ENCODE measurements at regions not wholly inside any gene's neighbourhood (a gene's known extent, or its start where the extent isn't known, plus 50 kb on each side); places are given as distances from the start of the nearest gene placed in this dataset.

DNA sequence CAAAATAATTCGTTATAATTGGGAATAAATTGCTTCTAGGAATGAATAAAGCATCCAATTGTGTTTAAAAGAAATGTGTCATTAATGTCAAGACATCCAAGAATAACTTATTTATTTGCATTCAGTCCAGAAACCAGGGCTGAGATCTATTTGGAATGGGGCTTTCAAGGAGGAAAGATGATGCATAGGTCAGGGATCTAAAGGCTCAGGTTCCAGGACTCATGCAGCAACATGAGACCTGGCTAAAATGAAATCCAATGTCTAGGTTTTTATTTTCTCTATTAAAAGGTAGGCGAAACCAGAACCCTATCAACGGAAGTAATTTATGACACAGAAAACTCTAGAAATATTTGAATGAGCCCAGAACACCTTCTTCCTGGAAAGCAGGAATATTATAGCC lies 376.8 kb downstream of the SEC16B start:
- H3K36me3 ChIP-seq (ENCODE audit: insufficient read depth): no peaks in the 10 kb centered on the region
- no peak overlapping the region for H3K4me3 ChIP-seq (IDR thresholded peaks at IDR 0.05; ENCODE audit: insufficient read depth, low read depth, low read length)
- TF ChIP-seq, protein P1, sequence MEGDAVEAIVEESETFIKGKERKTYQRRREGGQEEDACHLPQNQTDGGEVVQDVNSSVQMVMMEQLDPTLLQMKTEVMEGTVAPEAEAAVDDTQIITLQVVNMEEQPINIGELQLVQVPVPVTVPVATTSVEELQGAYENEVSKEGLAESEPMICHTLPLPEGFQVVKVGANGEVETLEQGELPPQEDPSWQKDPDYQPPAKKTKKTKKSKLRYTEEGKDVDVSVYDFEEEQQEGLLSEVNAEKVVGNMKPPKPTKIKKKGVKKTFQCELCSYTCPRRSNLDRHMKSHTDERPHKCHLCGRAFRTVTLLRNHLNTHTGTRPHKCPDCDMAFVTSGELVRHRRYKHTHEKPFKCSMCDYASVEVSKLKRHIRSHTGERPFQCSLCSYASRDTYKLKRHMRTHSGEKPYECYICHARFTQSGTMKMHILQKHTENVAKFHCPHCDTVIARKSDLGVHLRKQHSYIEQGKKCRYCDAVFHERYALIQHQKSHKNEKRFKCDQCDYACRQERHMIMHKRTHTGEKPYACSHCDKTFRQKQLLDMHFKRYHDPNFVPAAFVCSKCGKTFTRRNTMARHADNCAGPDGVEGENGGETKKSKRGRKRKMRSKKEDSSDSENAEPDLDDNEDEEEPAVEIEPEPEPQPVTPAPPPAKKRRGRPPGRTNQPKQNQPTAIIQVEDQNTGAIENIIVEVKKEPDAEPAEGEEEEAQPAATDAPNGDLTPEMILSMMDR (conservative IDR thresholded peaks at IDR 0.05; ENCODE audit: low read depth, low read length): no peak
- H4K20me1 ChIP-seq (ENCODE audit: insufficient read depth): no peaks in the 10 kb centered on the region
- no peak overlapping the region for H3K9ac ChIP-seq
- H2AFZ ChIP-seq (ENCODE audit: low read depth): no peak overlapping the region
- no peaks in the 10 kb centered on the region for H3K27me3 ChIP-seq (ENCODE audit: insufficient read depth, low read depth)
- no peaks in the 10 kb centered on the region for H3K79me2 ChIP-seq (ENCODE audit: insufficient read depth, low read depth)
- H3K4me2 ChIP-seq: no peak overlapping the region
- no peaks in the 10 kb centered on the region for H3K4me1 ChIP-seq (ENCODE audit: low read depth, poor library complexity, severe bottlenecking)
- no peak overlapping the region for H3K27ac ChIP-seq

DNA sequence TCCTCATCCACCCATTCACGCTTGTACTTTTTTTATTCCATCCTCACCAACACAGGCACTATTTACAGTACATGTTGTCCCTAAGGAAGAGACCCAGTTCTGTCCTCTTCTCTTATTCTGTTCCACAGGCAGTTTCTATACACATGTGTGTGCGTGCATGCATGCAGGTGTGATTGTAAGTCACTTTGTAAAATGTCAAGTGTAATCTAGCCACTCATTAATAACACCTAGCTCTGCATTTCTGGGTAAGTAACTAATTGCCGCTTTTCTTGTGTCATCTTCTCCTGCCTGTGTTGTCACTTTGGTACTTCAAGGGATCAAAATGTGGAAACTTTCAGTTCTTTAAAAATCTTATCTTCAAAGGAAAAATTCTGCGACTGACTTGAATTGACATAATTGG lies 377.2 kb downstream of the SEC16B start:
- Histone ChIP-seq H3K79me2 (ENCODE audit: insufficient read depth, low read depth) (no peaks in the 10 kb centered on the region), H3K27ac (no peak overlapping the region), H4K20me1 (ENCODE audit: insufficient read depth) (no peaks in the 10 kb centered on the region), H2AFZ (ENCODE audit: low read depth) (no peak overlapping the region), H3K9ac (no peak overlapping the region), H3K4me1 (ENCODE audit: low read depth, poor library complexity, severe bottlenecking) (no peaks in the 10 kb centered on the region), H3K36me3 (ENCODE audit: insufficient read depth) (no peaks in the 10 kb centered on the region), H3K4me3 (IDR thresholded peaks at IDR 0.05; ENCODE audit: insufficient read depth, low read depth, low read length) (no peak overlapping the region), H3K4me2 (no peak overlapping the region), H3K27me3 (ENCODE audit: insufficient read depth, low read depth) (no peaks in the 10 kb centered on the region)
- TF ChIP-seq, protein P1 (conservative IDR thresholded peaks at IDR 0.05; ENCODE audit: low read depth, low read length): no peak

DNA sequence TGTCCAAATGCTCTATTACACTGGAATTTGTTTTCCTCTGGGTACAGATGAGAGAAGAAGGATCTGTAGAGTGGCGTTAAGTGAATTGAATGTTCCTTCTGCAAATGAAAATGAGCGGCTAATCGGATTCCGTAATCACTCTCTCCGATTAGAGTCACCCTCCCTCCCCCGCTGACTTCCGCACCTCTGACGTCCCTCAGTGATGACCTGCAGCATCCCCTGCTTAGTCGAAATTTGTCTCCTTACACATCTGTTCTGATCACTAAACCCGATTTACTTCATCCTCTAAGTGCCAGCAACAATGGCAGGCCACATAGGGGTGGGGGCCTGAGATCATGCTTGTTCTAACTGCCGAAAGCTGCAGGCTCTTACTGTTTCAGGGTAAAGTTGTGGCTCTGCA lies 378.7 kb downstream of the SEC16B start:
- no peaks in the 10 kb centered on the region for H4K20me1 ChIP-seq (ENCODE audit: insufficient read depth)
- no peak overlapping the region for H3K4me2 ChIP-seq
- no peak overlapping the region for H3K4me3 ChIP-seq (IDR thresholded peaks at IDR 0.05; ENCODE audit: insufficient read depth, low read depth, low read length)
- no peaks in the 10 kb centered on the region for H3K36me3 ChIP-seq (ENCODE audit: insufficient read depth)
- H3K9ac ChIP-seq: no peak overlapping the region
- no peaks in the 10 kb centered on the region for H3K27me3 ChIP-seq (ENCODE audit: insufficient read depth, low read depth)
- no peak overlapping the region for H3K27ac ChIP-seq
- no peaks in the 10 kb centered on the region for H3K4me1 ChIP-seq (ENCODE audit: low read depth, poor library complexity, severe bottlenecking)
- no peak overlapping the region for H2AFZ ChIP-seq (ENCODE audit: low read depth)
- TF ChIP-seq, protein P1 (conservative IDR thresholded peaks at IDR 0.05; ENCODE audit: low read depth, low read length): no peak
- no peaks in the 10 kb centered on the region for H3K79me2 ChIP-seq (ENCODE audit: insufficient read depth, low read depth)

DNA sequence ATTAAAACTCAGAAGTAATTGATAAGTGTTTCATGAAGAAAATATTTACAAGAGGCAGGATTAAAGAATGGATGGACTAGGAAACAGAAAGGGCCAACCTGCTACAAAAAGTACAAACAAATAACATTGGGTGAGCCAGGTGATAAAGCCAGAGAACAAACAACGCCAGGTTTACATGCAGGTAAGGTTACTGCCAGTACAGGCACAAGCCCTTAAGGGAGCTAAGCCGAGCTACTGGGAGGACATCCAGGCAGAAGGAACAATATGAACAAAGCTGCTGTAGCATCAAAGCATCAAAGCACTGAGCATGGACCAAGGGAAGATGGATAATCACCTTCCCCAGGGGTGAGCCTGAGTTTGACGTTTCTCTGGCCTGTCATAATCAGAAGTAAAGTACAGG lies 380.7 kb downstream of the SEC16B start:
- H3K9ac ChIP-seq: no peak overlapping the region
- H3K4me2 ChIP-seq: no peak overlapping the region
- H3K36me3 ChIP-seq (ENCODE audit: insufficient read depth): no peaks in the 10 kb centered on the region
- no peaks in the 10 kb centered on the region for H3K27me3 ChIP-seq (ENCODE audit: insufficient read depth, low read depth)
- H3K4me3 ChIP-seq (IDR thresholded peaks at IDR 0.05; ENCODE audit: insufficient read depth, low read depth, low read length): no peak overlapping the region
- no peak overlapping the region for H3K27ac ChIP-seq
- H2AFZ ChIP-seq (ENCODE audit: low read depth): no peak overlapping the region
- no peaks in the 10 kb centered on the region for H3K79me2 ChIP-seq (ENCODE audit: insufficient read depth, low read depth)
- no peaks in the 10 kb centered on the region for H4K20me1 ChIP-seq (ENCODE audit: insufficient read depth)
- TF ChIP-seq, protein P1 (conservative IDR thresholded peaks at IDR 0.05; ENCODE audit: low read depth, low read length): no peak
- no peaks in the 10 kb centered on the region for H3K4me1 ChIP-seq (ENCODE audit: low read depth, poor library complexity, severe bottlenecking)

DNA sequence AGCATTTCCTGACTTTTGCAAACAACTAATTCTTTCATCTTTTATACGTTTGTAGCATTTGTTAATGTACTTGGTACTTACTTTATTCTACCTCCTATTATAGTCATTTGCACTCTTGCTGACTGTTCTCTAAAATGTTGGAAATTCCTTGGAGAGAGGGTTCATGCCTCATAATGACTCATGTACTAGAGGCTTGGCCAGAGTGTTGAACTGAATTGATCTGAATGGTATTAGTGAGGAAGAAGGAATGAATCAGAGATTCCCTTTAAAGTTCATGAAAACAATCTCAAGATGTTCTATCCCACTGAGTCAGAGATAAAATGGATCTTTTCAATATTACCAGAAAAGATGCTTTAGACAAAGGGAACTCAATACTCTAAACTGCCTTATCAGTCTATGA lies 383.4 kb downstream of the SEC16B start:
- no peaks in the 10 kb centered on the region for H3K36me3 ChIP-seq (ENCODE audit: insufficient read depth)
- no peak overlapping the region for H3K9ac ChIP-seq
- no peaks in the 10 kb centered on the region for H3K27me3 ChIP-seq (ENCODE audit: insufficient read depth, low read depth)
- H4K20me1 ChIP-seq (ENCODE audit: insufficient read depth): no peaks in the 10 kb centered on the region
- H3K4me1 ChIP-seq (ENCODE audit: low read depth, poor library complexity, severe bottlenecking): no peaks in the 10 kb centered on the region
- H2AFZ ChIP-seq (ENCODE audit: low read depth): no peak overlapping the region
- no peak overlapping the region for H3K4me3 ChIP-seq (IDR thresholded peaks at IDR 0.05; ENCODE audit: insufficient read depth, low read depth, low read length)
- no peaks in the 10 kb centered on the region for H3K79me2 ChIP-seq (ENCODE audit: insufficient read depth, low read depth)
- H3K27ac ChIP-seq: no peak overlapping the region
- TF ChIP-seq, protein P1 (conservative IDR thresholded peaks at IDR 0.05; ENCODE audit: low read depth, low read length): no peak
- no peak overlapping the region for H3K4me2 ChIP-seq
